HG02763 (cell line): ENCODE measurements at regions not wholly inside any gene's neighbourhood (a gene's known extent, or its start where the extent isn't known, plus 50 kb on each side); places are given as distances from the start of the nearest gene placed in this dataset.

ENCODE experiments used
- ATAC-seq: cut with Tn5 transposase; IDR thresholded peaks from one replicate; pipeline ENCODE4 v1.9.1; 2021; ENCODE audit warnings: mild to moderate bottlenecking, moderate library complexity; ENCODE audit not compliant: unreplicated experiment

- no peak for ATAC-seq
Observed at GRCh38 chr20:50387218-50387995, 122.8 kb upstream of the PTPN1 start.

- ATAC-seq, result no peak
Observed at GRCh38 chr20:50387996-50388332, 122.2 kb upstream of the PTPN1 start.

GRCh38 chr20:50388733-50389437 lies 121.3 kb upstream of the PTPN1 start:
- no peak for ATAC-seq

- ATAC-seq, result no peak
Observed at GRCh38 chr20:50389438-50389807, 120.8 kb upstream of the PTPN1 start.

GRCh38 chr20:50389808-50390684 lies 120.1 kb upstream of the PTPN1 start:
- no peak for ATAC-seq

- ATAC-seq, result no peak
Observed at GRCh38 chr20:50390685-50391443, 119.3 kb upstream of the PTPN1 start.

GRCh38 chr20:50391444-50392137 lies 118.6 kb upstream of the PTPN1 start:
- ATAC-seq, result no peak

- no peak for ATAC-seq
Observed at GRCh38 chr20:50392138-50392866, 117.9 kb upstream of the PTPN1 start.

GRCh38 chr20:50393242-50393641 lies 116.9 kb upstream of the PTPN1 start:
- no peak for ATAC-seq

GRCh38 chr20:50393990-50394561 lies 116.1 kb upstream of the PTPN1 start:
- no peak for ATAC-seq

- ATAC-seq, result no peak
Observed at GRCh38 chr20:50394569-50394968, 115.6 kb upstream of the PTPN1 start.

GRCh38 chr20:50395251-50395729 lies 114.9 kb upstream of the PTPN1 start:
- no peak for ATAC-seq

- ATAC-seq, result no peak
Observed at GRCh38 chr20:50395914-50396488, 114.2 kb upstream of the PTPN1 start.

GRCh38 chr20:50396623-50397022 lies 113.6 kb upstream of the PTPN1 start:
- ATAC-seq, result no peak

- no peak for ATAC-seq
Observed at GRCh38 chr20:50397058-50397457, 113.1 kb upstream of the PTPN1 start.

GRCh38 chr20:50398064-50398463 lies 112.1 kb upstream of the PTPN1 start:
- ATAC-seq, result no peak

GRCh38 chr20:50398471-50398820 lies 111.7 kb upstream of the PTPN1 start:
- ATAC-seq, result no peak

GRCh38 chr20:50398821-50399554 lies 111.2 kb upstream of the PTPN1 start:
- no peak for ATAC-seq
